HFFc6 (cell line): ENCODE measurements at regions not wholly inside any gene's neighbourhood (a gene's known extent, or its start where the extent isn't known, plus 50 kb on each side); places are given as distances from the start of the nearest gene placed in this dataset.

Source experiments
- DNase-seq: peaks from one replicate; pipeline ENCODE4 v3.0.0-alpha.2; 2018
- H3K27ac Mint-ChIP-seq: 2 replicates; pipeline ENCODE4 v1.8.0; 2020; ENCODE audit warnings: mild to moderate bottlenecking, mixed read lengths
- H3K27me3 Mint-ChIP-seq: 2 replicates; pipeline ENCODE4 v1.8.0; 2021; ENCODE audit warnings: mild to moderate bottlenecking, moderate library complexity, mixed read lengths; ENCODE audit not compliant: insufficient read depth
- H3K36me3 Mint-ChIP-seq: 2 replicates; pipeline ENCODE4 v1.8.0; 2021; ENCODE audit warnings: low read depth, mixed read lengths
- H3K4me1 Mint-ChIP-seq: 2 replicates; pipeline ENCODE4 v1.8.0; 2020; ENCODE audit warnings: low read depth, mixed read lengths
- H3K4me3 Mint-ChIP-seq: 2 replicates; pipeline ENCODE4 v1.8.0; 2020; ENCODE audit warnings: mild to moderate bottlenecking, moderate library complexity, mixed read lengths
- H3K9me3 Mint-ChIP-seq: 2 replicates; pipeline ENCODE4 v1.8.0; 2020; ENCODE audit warnings: mild to moderate bottlenecking, mixed read lengths
- CTCF ChIP-seq: fragments of 200-600 bp; sonication (generic); IDR thresholded peaks from 2 replicates; pipeline ENCODE4 v1.5.0; 2021; ENCODE audit warnings: antibody characterized with exemption, mild to moderate bottlenecking

- Mint-ChIP-seq H3K27ac (no peak overlapping the region), H3K27me3 (no peaks in the 10 kb centered on the region; the same call in 1 of the 2 replicates), H3K4me3 (no peak overlapping the region), H3K36me3 (no peaks in the 10 kb centered on the region), H3K4me1 (no peaks in the 10 kb centered on the region), H3K9me3 (peaks cover 42% of the 10 kb centered on the region)
- DNase-seq, result no peak
- no peak for TF ChIP-seq CTCF
Measured at GRCh38 chr6:50102676-50103075, 52.9 kb upstream of the DEFB112 start.

GRCh38 chr6:50110587-50110986 lies 60.9 kb upstream of the DEFB112 start:
- Mint-ChIP-seq H3K4me1 (no peaks in the 10 kb centered on the region), H3K4me3 (no peak overlapping the region), H3K27me3 (no peaks in the 10 kb centered on the region; the same call in 1 of the 2 replicates), H3K9me3 (peaks cover 22% of the 10 kb centered on the region), H3K27ac (no peak overlapping the region), H3K36me3 (no peaks in the 10 kb centered on the region)
- no peak for TF ChIP-seq CTCF
- DNase-seq, result no peak

DNA sequence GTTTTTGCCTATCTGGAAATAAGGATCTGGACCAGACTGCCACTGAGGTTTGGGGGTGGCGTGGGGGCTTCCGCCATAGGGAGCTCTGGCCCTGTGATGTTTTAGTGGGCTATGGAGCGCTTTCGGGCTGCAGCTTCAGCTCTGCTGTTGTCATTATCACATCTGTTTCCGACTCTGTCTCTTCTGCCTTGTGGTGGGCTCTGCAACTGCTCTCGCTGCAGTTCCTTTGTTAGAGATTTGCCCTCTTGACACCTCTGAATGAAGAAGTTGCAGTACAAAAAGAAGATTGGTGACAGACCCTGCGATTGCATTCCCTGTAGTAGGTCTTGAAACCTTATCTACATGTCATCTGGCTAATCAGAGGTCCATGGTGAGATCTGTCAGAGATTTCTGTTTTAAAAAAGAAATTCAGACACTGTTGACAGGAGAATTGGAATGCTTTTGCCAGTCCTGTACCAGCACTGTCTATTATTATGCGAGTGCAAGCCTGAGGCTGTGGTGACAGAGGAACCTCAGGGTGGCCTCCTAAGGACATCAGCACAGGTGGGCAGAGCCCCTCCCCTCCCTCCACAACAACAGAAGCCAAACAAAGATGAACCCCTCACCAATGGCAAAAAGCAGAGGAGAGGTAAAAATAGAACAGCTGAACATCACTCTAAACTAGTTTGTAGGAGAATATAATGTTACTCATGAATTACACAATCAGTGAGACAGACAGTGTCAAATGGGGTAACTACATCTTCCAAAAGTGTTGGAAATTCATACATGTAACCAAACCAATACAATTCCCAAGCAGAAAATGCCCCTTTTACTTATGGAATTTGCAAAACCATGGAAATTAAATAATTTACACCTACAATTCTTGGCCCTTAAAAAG lies 63.5 kb upstream of the DEFB112 start:
- TF ChIP-seq CTCF, result no peak
- Mint-ChIP-seq H3K27me3 (no peaks in the 10 kb centered on the region; the same call in 1 of the 2 replicates), H3K9me3 (peaks cover 13% of the 10 kb centered on the region), H3K4me3 (no peak overlapping the region), H3K4me1 (no peaks in the 10 kb centered on the region), H3K27ac (no peak overlapping the region), H3K36me3 (no peaks in the 10 kb centered on the region)
- no peak for DNase-seq

GRCh38 chr6:50116390-50116789 lies 66.7 kb upstream of the DEFB112 start:
- TF ChIP-seq CTCF, result no peak
- no peak for DNase-seq
- no peaks in the 10 kb centered on the region; the same call in 1 of the 2 replicates for H3K27me3 Mint-ChIP-seq
- no peak overlapping the region for H3K4me3 Mint-ChIP-seq
- peaks cover 31% of the 10 kb centered on the region for H3K9me3 Mint-ChIP-seq
- H3K4me1 Mint-ChIP-seq, result no peaks in the 10 kb centered on the region
- no peaks in the 10 kb centered on the region for H3K36me3 Mint-ChIP-seq
- no peak overlapping the region for H3K27ac Mint-ChIP-seq

GRCh38 chr6:50116797-50117542 lies 67.2 kb upstream of the DEFB112 start:
- Mint-ChIP-seq H3K36me3 (no peaks in the 10 kb centered on the region), H3K4me3 (no peak overlapping the region), H3K4me1 (no peaks in the 10 kb centered on the region), H3K9me3 (peaks cover 31% of the 10 kb centered on the region), H3K27me3 (no peaks in the 10 kb centered on the region; the same call in 1 of the 2 replicates), H3K27ac (no peak overlapping the region)
- no peak for DNase-seq
- TF ChIP-seq CTCF, result no peak
